GM23338 (cell line): ENCODE measurements at regions not wholly inside any gene's neighbourhood (a gene's known extent, or its start where the extent isn't known, plus 50 kb on each side); places are given as distances from the start of the nearest gene placed in this dataset.

Source experiments
- CREB1 ChIP-seq: fragments of 250-450 bp; sonication (Bioruptor Pico); IDR thresholded peaks from 2 replicates; pipeline ENCODE4 v1.5.0; 2020; ENCODE audit warnings: low read depth, mild to moderate bottlenecking, moderate library complexity
- ETS1 ChIP-seq: IDR thresholded peaks from 2 replicates; pipeline ENCODE4 v1.6.1; 2016; ENCODE audit warnings: antibody characterized with exemption
- EZH2 ChIP-seq: fragments of 200-600 bp; sonication (generic); IDR thresholded peaks from one replicate; pipeline ENCODE4 v1.8.0; 2017; ENCODE audit warnings: antibody characterized with exemption, mild to moderate bottlenecking, low read depth; ENCODE audit not compliant: unreplicated experiment
- EZH2phosphoT487 ChIP-seq: fragments of 200-600 bp; sonication (generic); IDR thresholded peaks from one replicate; pipeline ENCODE4 v1.8.1; 2018; ENCODE audit warnings: antibody characterized with exemption; ENCODE audit not compliant: unreplicated experiment
- JUNB ChIP-seq: IDR thresholded peaks from one replicate; pipeline ENCODE4 v1.6.1; 2016; ENCODE audit warnings: antibody characterized with exemption; ENCODE audit not compliant: unreplicated experiment
- POLR2AphosphoS5 ChIP-seq: IDR thresholded peaks from 2 replicates; pipeline ENCODE4 v1.6.1; 2016; ENCODE audit warnings: antibody characterized with exemption, low read depth
- ZNF114 ChIP-seq: fragments of 250-450 bp; sonication (Bioruptor Pico); IDR thresholded peaks from 2 replicates; pipeline ENCODE4 v1.5.0; 2020; ENCODE audit warnings: mild to moderate bottlenecking, moderate library complexity
- ZNF331 ChIP-seq: fragments of 250-450 bp; sonication (Bioruptor Pico); IDR thresholded peaks from 2 replicates; pipeline ENCODE4 v1.5.0; 2020; ENCODE audit warnings: low read depth, mild to moderate bottlenecking, moderate library complexity
- ZNF462 ChIP-seq: fragments of 250-450 bp; sonication (Bioruptor Pico); IDR thresholded peaks from 2 replicates; pipeline ENCODE4 v1.5.0; 2020; ENCODE audit warnings: mild to moderate bottlenecking, moderate library complexity

- TF ChIP-seq ZNF462 (CRISPR knock-in tag) (no peak), EZH2phosphoT487 (no peak), ZNF114 (CRISPR knock-in tag) (no peak), JUNB (no peak), CREB1 (CRISPR knock-in tag) (no peak), POLR2AphosphoS5 (no peak), EZH2 (no peak), ZNF331 (CRISPR knock-in tag) (no peak), ETS1 (no peak)
These were observed 435.8 kb downstream of the SPRY1 start (continued) for GRCh38 chr4:123832173-123833026.
